Lower leg skin (tissue), 4 donors: ENCODE measurements at regions not wholly inside any gene's neighbourhood (a gene's known extent, or its start where the extent isn't known, plus 50 kb on each side); places are given as distances from the start of the nearest gene placed in this dataset.
A peak's percentile ranks its signal among the peaks of the same experiment; 100 is the strongest.

ENCODE experiments used
- DNase-seq, 2 donors: peaks; one replicate each; pipeline ENCODE4 v3.0.0-alpha.2; 2019; ENCODE audit warnings: low spot score in 2 of 2
- H3K4me3 ChIP-seq: fragments of 200-600 bp; sonication (generic); 2 replicates; pipeline ENCODE4 v1.5.1; 2017; ENCODE audit warnings: mild to moderate bottlenecking, low read depth; ENCODE audit not compliant: poor library complexity, severe bottlenecking
- POLR2A ChIP-seq, 2 donors: fragments of 450-650 bp; IDR thresholded peaks; one replicate each; pipeline ENCODE4 v1.6.1; 2016 to 2017; ENCODE audit warnings: antibody characterized with exemption in 2 of 2, mild to moderate bottlenecking in 1 of 2, moderate library complexity in 1 of 2
- WGBS, 2 donors: methylation state at CpG; one replicate each; pipeline ENCODE4 v1.1.5; 2018; 5-methylcytosine and 5-hydroxymethylcytosine counted together
- intact Hi-C: fragments of 100-400 bp; cut with DNase I; formaldehyde crosslinking; loops from one replicate; pipeline ENCODE4 v1.15.0; 2023; ENCODE audit warnings: low total_unique reads
- TF ChIP-seq, protein P1 (sequence below), 3 donors: fragments of 450-650 bp; IDR thresholded peaks; one replicate each; pipeline ENCODE4 v1.5.1; 2016; ENCODE audit warnings: antibody characterized with exemption in 3 of 3, mild to moderate bottlenecking in 3 of 3, moderate library complexity in 2 of 3

DNA sequence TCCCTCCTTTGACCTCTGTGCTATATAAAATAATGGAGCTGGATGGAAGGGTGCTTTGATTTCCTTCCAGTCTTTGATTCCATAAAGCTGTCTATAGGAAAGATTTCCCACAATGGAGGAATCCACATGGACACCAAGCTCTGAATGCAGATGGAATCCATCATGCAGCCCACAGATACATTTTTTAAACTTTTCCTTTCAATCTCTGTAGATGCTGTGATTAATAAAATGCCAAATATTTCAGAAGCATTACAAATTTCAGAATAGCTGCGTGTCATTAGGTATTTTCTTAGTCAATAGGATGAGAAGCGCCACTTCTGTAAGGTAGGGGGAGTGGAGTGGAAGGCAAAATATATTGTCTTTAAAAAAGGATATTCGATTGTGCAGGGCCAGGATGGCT is 489.0 kb downstream of the NTRK3 start:
- no peak for TF ChIP-seq POLR2A (IDR thresholded peaks at IDR 0.05)
- TF ChIP-seq, protein P1, sequence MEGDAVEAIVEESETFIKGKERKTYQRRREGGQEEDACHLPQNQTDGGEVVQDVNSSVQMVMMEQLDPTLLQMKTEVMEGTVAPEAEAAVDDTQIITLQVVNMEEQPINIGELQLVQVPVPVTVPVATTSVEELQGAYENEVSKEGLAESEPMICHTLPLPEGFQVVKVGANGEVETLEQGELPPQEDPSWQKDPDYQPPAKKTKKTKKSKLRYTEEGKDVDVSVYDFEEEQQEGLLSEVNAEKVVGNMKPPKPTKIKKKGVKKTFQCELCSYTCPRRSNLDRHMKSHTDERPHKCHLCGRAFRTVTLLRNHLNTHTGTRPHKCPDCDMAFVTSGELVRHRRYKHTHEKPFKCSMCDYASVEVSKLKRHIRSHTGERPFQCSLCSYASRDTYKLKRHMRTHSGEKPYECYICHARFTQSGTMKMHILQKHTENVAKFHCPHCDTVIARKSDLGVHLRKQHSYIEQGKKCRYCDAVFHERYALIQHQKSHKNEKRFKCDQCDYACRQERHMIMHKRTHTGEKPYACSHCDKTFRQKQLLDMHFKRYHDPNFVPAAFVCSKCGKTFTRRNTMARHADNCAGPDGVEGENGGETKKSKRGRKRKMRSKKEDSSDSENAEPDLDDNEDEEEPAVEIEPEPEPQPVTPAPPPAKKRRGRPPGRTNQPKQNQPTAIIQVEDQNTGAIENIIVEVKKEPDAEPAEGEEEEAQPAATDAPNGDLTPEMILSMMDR (IDR thresholded peaks at IDR 0.05), result no peak
- intact Hi-C loops, result no loop called here
- 78 to 89% methylated on average over 3 of the region's 3 CpGs for WGBS, 2 donors
- no peak overlapping the region for H3K4me3 ChIP-seq
- DNase-seq, result no peak

DNA sequence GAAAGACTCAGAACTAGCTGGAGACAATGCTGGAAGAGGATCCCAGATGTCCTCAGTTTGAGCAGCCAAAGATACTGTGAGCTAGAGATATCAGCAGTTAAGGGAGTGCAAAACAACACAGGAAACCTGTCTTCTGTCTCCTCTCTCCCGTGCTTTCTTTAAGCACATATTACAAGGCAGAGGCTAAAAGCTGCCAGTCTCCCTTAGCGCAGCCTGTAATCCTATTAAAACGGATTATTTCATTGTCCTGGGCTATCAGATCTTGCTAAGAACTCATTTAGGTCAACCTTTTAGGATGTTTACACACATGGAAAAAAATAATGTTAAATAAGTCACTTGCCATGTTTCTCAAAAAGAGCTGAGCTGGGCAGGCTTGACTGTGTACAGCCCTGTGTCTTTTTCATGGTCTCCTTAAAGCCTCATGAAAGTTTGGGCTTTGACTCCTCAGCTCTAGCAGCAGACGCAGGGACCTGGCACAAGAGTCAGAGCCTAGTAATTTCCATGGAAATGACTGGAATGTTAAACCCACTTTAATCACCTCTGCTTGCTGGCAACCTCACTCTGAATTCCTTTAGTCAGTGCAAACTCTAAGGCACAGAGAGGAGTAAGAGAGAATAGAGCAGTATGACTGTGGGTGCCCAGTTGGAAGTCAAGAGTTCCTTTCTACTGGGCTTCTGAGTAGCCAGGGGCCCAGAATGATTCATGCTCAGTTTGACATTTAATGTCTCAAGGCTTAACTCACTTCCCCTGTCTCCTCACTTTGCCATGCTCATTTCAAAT is 491.9 kb downstream of the NTRK3 start:
- intact Hi-C loops, result no loop called here
- TF ChIP-seq, protein P1 (IDR thresholded peaks at IDR 0.05), result no peak
- no peak for TF ChIP-seq POLR2A (IDR thresholded peaks at IDR 0.05)
- DNase-seq, result no peak
- H3K4me3 ChIP-seq, result no peak overlapping the region
- 66 to 71% methylated on average over 4 of the region's 4 CpGs for whole genome bisulfite sequencing, 2 donors

DNA sequence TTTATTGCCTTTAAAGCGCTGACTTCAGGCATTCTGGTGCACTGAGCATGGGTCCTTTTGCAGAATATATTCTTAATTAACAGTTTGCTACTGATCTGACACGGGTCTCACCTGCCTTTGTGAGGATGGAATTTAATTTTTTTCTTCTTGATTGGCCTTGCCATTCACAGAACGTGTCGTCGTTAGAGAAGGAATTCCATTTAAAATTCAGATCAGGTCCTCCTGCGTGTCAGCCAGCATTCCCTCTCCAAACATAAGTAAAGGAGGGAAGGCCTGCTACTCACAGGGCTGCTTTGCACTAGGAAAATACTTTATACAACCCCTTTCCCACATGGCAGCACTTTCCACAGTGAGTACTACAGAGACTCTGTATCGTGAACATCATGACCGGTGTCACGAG is 492.7 kb downstream of the NTRK3 start:
- no peak for DNase-seq
- intact Hi-C loops, result no loop called here
- 84 to 87% methylated on average over 9 of the region's 9 CpGs for WGBS, 2 donors
- TF ChIP-seq POLR2A (IDR thresholded peaks at IDR 0.05), result no peak
- TF ChIP-seq, protein P1 (IDR thresholded peaks at IDR 0.05), result no peak
- H3K4me3 ChIP-seq, result no peak overlapping the region

DNA sequence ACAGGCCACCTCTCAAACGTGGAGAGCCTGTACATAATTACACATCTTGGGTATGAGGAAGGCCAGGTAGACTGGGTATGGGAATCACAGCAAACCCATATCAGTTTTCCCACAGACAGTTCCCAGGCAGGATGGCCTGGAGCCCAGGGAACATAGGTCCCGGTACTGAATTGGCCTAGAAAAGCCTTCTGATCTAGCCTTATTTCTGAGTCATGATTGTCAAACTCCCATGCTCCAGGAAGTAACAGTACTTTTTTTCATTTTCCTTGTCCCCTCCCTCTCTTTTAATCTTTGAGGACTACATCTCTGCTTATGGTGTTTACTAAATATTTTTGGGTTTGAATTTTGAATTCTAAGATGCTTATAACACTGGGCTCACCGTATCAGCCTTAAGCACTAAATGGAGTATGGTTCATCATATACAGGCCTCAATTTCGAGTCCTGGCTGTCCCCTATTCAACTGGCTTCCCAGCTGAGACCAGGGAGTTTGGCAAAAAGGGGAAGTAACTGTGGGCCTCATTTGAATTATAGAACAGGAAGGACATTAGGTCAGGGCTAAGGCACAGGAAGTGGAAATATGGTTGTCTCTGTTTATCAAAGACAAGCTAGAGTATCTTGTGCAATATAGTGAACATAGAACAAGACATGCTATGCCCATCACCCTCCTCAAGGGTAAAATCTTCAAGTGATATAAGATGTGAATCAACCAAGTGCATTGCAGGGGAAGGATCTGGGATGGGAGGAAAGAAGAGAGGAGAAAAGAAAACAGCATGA is 494.6 kb downstream of the NTRK3 start:
- peak in 1 of 2 donors; percentile 19 for DNase-seq
- WGBS, 2 donors, result 63 to 69% methylated on average over 4 of the region's 4 CpGs
- intact Hi-C loops, result no loop called here
- TF ChIP-seq, protein P1 (IDR thresholded peaks at IDR 0.05), result no peak
- TF ChIP-seq POLR2A (IDR thresholded peaks at IDR 0.05), result no peak
- no peak overlapping the region for H3K4me3 ChIP-seq

DNA sequence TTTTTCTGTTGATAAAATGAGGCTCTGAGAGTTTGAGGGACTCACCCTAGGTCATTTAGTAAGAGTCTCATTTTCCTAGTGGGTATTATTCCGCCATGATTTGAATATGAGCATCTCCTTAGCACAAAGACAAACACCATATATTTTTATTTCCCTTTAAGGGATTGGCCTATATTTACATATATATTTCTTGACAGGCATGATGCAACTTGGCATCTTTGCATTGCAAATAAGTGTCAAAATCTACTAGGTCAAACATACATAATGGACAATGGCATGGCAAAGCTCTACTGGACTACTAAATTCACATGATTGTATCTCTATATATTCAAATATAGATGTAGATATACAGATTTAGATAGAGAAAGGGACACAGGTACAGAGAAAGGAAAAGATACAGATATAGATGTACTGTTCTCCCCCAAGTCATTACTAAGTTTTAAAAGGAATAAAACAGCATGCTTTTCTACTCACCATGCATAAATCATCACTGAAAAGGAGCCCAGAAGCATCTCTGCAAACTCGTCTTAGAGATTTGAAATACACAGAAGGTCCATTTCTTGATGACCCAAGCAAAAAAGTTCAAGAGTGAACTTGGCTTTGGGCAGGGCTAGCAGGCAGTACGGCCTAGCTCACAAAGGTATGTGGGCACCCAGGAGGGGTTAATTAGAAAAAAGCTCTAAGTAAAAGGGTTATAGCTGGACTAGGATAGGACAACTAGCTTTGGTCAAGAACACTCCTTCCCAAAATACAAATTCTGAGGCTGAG is 495.8 kb downstream of the NTRK3 start:
- 92 to 93% methylated on average over 3 of the region's 3 CpGs for whole genome bisulfite sequencing, 2 donors
- TF ChIP-seq POLR2A (IDR thresholded peaks at IDR 0.05), result no peak
- TF ChIP-seq, protein P1 (IDR thresholded peaks at IDR 0.05), result no peak
- H3K4me3 ChIP-seq, result no peak overlapping the region
- no peak for DNase-seq
- intact Hi-C loops, result no loop called here
